A549 (cell line): ENCODE measurements at regions not wholly inside any gene's neighbourhood (a gene's known extent, or its start where the extent isn't known, plus 50 kb on each side); places are given as distances from the start of the nearest gene placed in this dataset.

Source experiments
- ATAC-seq, 2 experiments: fragments of 200-7000 bp in 1 of 2; fragments of >200 bp in 1 of 2; cut with Nextera tagmentation in 1 of 2; cut with Tn5 transposase in 1 of 2; 3 replicates each; pipeline versions ENCODE4 v1.8.0 to v1.9.1; 2018 to 2020; ENCODE audit warnings: mild to moderate bottlenecking in 1 of 2, moderate library complexity in 1 of 2
- CTCF ChIA-PET: fragments of 300-600 bp; sonication (Branson Sonifier 250); formaldehyde crosslinking; extraction: SDS; loops from one replicate; lab custom pipeline; 2021; ENCODE audit warnings: antibody characterized with exemption, inconsistent platforms; lab: Yijun Ruan, JAX
- POLR2A ChIA-PET: fragments of 350-600 bp; formaldehyde crosslinking; extraction: SDS; loops from one replicate; lab custom pipeline; 2021; ENCODE audit warnings: antibody characterized with exemption, inconsistent platforms; lab: Yijun Ruan, JAX
- DNase-seq, 2 experiments: peaks; one replicate each; pipeline versions ENCODE4 v3.0.0 to v3.0.0-alpha.2; 2011 to 2016; ENCODE audit warnings: low read depth in 1 of 2, low spot score in 1 of 2
- FAIRE-seq: peaks from 2 replicates; lab custom pipeline; 2011; peaks lifted over from hg19 to GRCh38; lab: Jason Lieb, UNC
- H3K27ac ChIP-seq, 2 experiments: fragments of >200 bp; sonication (Bioruptor Twin); formaldehyde crosslinking; 3 replicates each; pipeline ENCODE4 v1.5.1; 2016 to 2017
- H3K4me1 ChIP-seq: fragments of >200 bp; sonication (Bioruptor Twin); formaldehyde crosslinking; 3 replicates; pipeline ENCODE4 v1.6.1; 2016
- H3K4me2 ChIP-seq: fragments of >200 bp; sonication (Bioruptor Twin); formaldehyde crosslinking; 3 replicates; pipeline ENCODE4 v1.6.1; 2016
- H3K4me3 ChIP-seq: fragments of >200 bp; sonication (Bioruptor Twin); formaldehyde crosslinking; 3 replicates; pipeline ENCODE4 v1.5.1; 2016
- H3K9me3 ChIP-seq: fragments of >200 bp; sonication (Bioruptor Twin); formaldehyde crosslinking; 3 replicates; pipeline ENCODE4 v1.6.1; 2016
- BHLHE40 ChIP-seq: IDR thresholded peaks from 2 replicates; pipeline ENCODE4 v1.6.1; 2012; ENCODE audit warnings: low read depth, low read length, inconsistent platforms
- CBX2 ChIP-seq: fragments of 200-600 bp; sonication (generic); IDR thresholded peaks from 2 replicates; pipeline ENCODE4 v1.6.1; 2016; ENCODE audit warnings: low read depth, mild to moderate bottlenecking, borderline replicate concordance
- CBX8 ChIP-seq: fragments of 200-600 bp; sonication (generic); IDR thresholded peaks from 2 replicates; pipeline ENCODE4 v1.6.1; 2016
- CHD2 ChIP-seq: fragments of 150-350 bp; IDR thresholded peaks from 2 replicates; pipeline ENCODE4 v1.6.1; 2014; ENCODE audit warnings: low read length; ENCODE audit not compliant: partially characterized antibody
- EHMT2 ChIP-seq: fragments of 200-600 bp; sonication (generic); IDR thresholded peaks from 2 replicates; pipeline ENCODE4 v1.6.1; 2016; ENCODE audit warnings: antibody characterized with exemption, low read depth, mild to moderate bottlenecking, moderate library complexity
- EP300 ChIP-seq, 2 experiments: fragments of >200 bp; sonication (Bioruptor Twin); formaldehyde crosslinking; IDR thresholded peaks; 2 replicates in 1 of 2; 3 replicates in 1 of 2; pipeline ENCODE4 v1.6.1; 2016 to 2017
- ESRRA ChIP-seq: fragments of 150-350 bp; IDR thresholded peaks from 2 replicates; pipeline ENCODE4 v1.6.1; 2014; ENCODE audit warnings: mild to moderate bottlenecking, low read length, borderline replicate concordance
- FOSB ChIP-seq: fragments of 250-450 bp; sonication (Bioruptor Pico); IDR thresholded peaks from 2 replicates; pipeline ENCODE4 v1.5.0; 2020; ENCODE audit warnings: mild to moderate bottlenecking, moderate library complexity
- FOXS1 ChIP-seq: fragments of 250-450 bp; sonication (Bioruptor Pico); IDR thresholded peaks from 2 replicates; pipeline ENCODE4 v1.5.0; 2020; ENCODE audit warnings: mild to moderate bottlenecking, moderate library complexity
- GATA3 ChIP-seq: IDR thresholded peaks from 2 replicates; pipeline ENCODE4 v1.6.1; 2012; ENCODE audit warnings: borderline replicate concordance
- HDAC2 ChIP-seq: fragments of 200-600 bp; sonication (generic); IDR thresholded peaks from 2 replicates; pipeline ENCODE4 v1.6.1; 2016
- HEYL ChIP-seq: fragments of 250-450 bp; sonication (Bioruptor Pico); IDR thresholded peaks from 2 replicates; pipeline ENCODE4 v1.8.0; 2021; ENCODE audit warnings: mild to moderate bottlenecking, moderate library complexity
- HOXA7 ChIP-seq: fragments of 250-450 bp; sonication (Bioruptor Pico); IDR thresholded peaks from 2 replicates; pipeline ENCODE4 v1.5.0; 2020; ENCODE audit warnings: mild to moderate bottlenecking, moderate library complexity
- HOXB13 ChIP-seq: fragments of 250-450 bp; sonication (Bioruptor Pico); IDR thresholded peaks from 2 replicates; pipeline ENCODE4 v1.5.0; 2020; ENCODE audit warnings: low read depth, mild to moderate bottlenecking, moderate library complexity
- JUNB ChIP-seq: fragments of >200 bp; sonication (Bioruptor Twin); formaldehyde crosslinking; IDR thresholded peaks from 2 replicates; pipeline ENCODE4 v1.6.1; 2016
- KDM5A ChIP-seq: fragments of 200-600 bp; sonication (generic); IDR thresholded peaks from 2 replicates; pipeline ENCODE4 v1.6.1; 2016; ENCODE audit warnings: antibody characterized with exemption, mild to moderate bottlenecking
- MAFK ChIP-seq: fragments of 450-650 bp; IDR thresholded peaks from 2 replicates; pipeline ENCODE4 v1.6.1; 2014; ENCODE audit not compliant: partially characterized antibody
- MYC ChIP-seq: IDR thresholded peaks from 2 replicates; pipeline ENCODE4 v1.6.1; 2012; ENCODE audit warnings: mild to moderate bottlenecking, inconsistent platforms, low read length, improper control_type of control experiment, borderline replicate concordance
- NFE2L2 ChIP-seq: fragments of 150-350 bp; conservative IDR thresholded peaks from 2 replicates; pipeline ENCODE4 v1.6.1; 2014; ENCODE audit warnings: low read length
- NPAS2 ChIP-seq: fragments of 250-450 bp; sonication (Bioruptor Pico); IDR thresholded peaks from 2 replicates; pipeline ENCODE4 v1.8.0; 2022; ENCODE audit warnings: mild to moderate bottlenecking, moderate library complexity, borderline replicate concordance
- PHF8 ChIP-seq: fragments of 200-600 bp; sonication (generic); IDR thresholded peaks from 2 replicates; pipeline ENCODE4 v1.6.1; 2016; ENCODE audit warnings: low read depth, mild to moderate bottlenecking, antibody characterized with exemption, moderate library complexity, borderline replicate concordance
- RARB ChIP-seq: fragments of 250-450 bp; sonication (Bioruptor Pico); IDR thresholded peaks from 2 replicates; pipeline ENCODE4 v1.8.0; 2021; ENCODE audit warnings: mild to moderate bottlenecking, moderate library complexity
- RFX5 ChIP-seq: fragments of 450-650 bp; IDR thresholded peaks from 2 replicates; pipeline ENCODE4 v1.7.1; 2014; ENCODE audit warnings: antibody characterized with exemption, mild to moderate bottlenecking, moderate library complexity
- RNF2 ChIP-seq: fragments of 200-600 bp; sonication (generic); IDR thresholded peaks from 2 replicates; pipeline ENCODE4 v1.6.1; 2016; ENCODE audit warnings: low read depth, mild to moderate bottlenecking, antibody characterized with exemption, moderate library complexity, borderline replicate concordance
- SREBF2 ChIP-seq: fragments of 450-650 bp; IDR thresholded peaks from 2 replicates; pipeline ENCODE4 v1.6.1; 2014; ENCODE audit warnings: mild to moderate bottlenecking, moderate library complexity
- ZNF302 ChIP-seq: fragments of 250-450 bp; sonication (Bioruptor Pico); IDR thresholded peaks from 2 replicates; pipeline ENCODE4 v1.9.0; 2021; ENCODE audit warnings: inconsistent platforms, mild to moderate bottlenecking, moderate library complexity
- WGBS: methylation state at CpG from one replicate; pipeline ENCODE4 v1.1.6; 2017; ENCODE audit errors: missing lambda C conversion rate; 5-methylcytosine and 5-hydroxymethylcytosine counted together
- TF ChIP-seq, protein P1 (sequence below): fragments of 450-650 bp; IDR thresholded peaks from 2 replicates; pipeline ENCODE4 v1.6.1; 2014; ENCODE audit warnings: antibody characterized with exemption
- TF ChIP-seq, protein P2 (sequence below): fragments of >200 bp; sonication (Bioruptor Twin); formaldehyde crosslinking; IDR thresholded peaks from 3 replicates; pipeline ENCODE4 v1.5.1; 2016
- TF ChIP-seq, protein P3 (sequence below): IDR thresholded peaks from 2 replicates; pipeline ENCODE4 v1.6.1; 2012
- TF ChIP-seq, protein P4 (sequence below): fragments of 200-600 bp; sonication (generic); IDR thresholded peaks from 2 replicates; pipeline ENCODE4 v1.6.1; 2016; ENCODE audit warnings: antibody characterized with exemption, mild to moderate bottlenecking, moderate library complexity
- TF ChIP-seq, protein P5 (sequence below): fragments of 250-450 bp; sonication (Bioruptor Pico); IDR thresholded peaks from 2 replicates; pipeline ENCODE4 v1.5.0; 2021; ENCODE audit warnings: mild to moderate bottlenecking, moderate library complexity, borderline replicate concordance
- TF ChIP-seq, protein P6 (sequence below): fragments of >200 bp; sonication (Bioruptor Twin); formaldehyde crosslinking; IDR thresholded peaks from 3 replicates; pipeline ENCODE4 v1.6.1; 2016

DNA sequence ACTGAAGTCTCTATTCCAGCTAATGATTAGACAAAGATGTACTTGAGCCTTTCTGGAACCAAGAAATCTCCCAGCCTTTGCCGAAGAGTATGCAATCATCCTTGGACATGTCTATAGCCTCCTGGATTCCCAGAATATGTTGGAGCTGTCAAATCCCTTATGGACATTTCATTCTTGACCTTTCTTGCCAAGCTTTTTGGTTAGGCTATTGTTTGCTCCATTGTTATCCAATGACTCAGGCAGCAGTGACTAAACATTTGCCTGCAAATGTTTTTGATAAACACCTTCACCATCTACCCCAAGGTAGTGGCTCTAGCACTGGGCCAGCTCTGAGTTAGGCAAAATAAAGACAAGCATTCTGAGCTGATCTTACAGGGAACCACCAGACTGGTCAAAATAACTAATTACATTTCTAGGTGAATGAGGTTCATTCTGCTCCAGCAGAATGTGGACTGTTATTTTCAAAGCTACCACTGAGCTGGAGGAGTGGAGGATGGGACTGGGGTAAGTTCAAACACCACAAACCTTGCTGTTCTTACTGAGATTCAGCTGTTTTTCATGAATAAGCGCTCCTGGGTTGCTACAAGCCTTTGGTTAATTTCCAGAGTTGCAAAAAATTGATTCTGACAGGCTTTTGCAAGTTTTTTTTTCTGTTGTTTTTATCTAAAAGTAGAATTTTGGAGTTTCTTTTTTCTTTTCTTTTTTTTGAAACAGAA is 81.0 kb downstream of the TMEM270 start:
- ATAC-seq (peak; percentile 96 to 97), FAIRE-seq (peak; percentile 39), DNase-seq (peak; percentile 65 to 77)
- peaks cover 34% of the 10 kb centered on the region for H3K9me3 ChIP-seq
- ChIA-PET CTCF (interaction anchor here (1.3 to 1.4 kb wide), 2 partner anchors 11 to 84 kb away, joined by 3 to 4 read pairs; no protein-coding TSS in a partner anchor), POLR2A (interaction anchor here (0.6 kb wide), 1 partner anchor 158 kb away, joined by 3 read pairs; no protein-coding TSS in a partner anchor)
- H3K4me2 ChIP-seq = peak overlapping the region; percentile 50
- H3K4me3 ChIP-seq = no peak overlapping the region
- peak overlapping the region; percentile 55 to 73; a peak in 5 of 6 replicates for H3K27ac ChIP-seq
- H3K4me1 ChIP-seq = peaks cover 22% of the 10 kb centered on the region
- 13% methylated on average over 2 of the region's 2 CpGs for WGBS
- TF ChIP-seq ESRRA = no peak
- no peak for TF ChIP-seq RARB (CRISPR knock-in tag)
- no peak for TF ChIP-seq HOXA7 (CRISPR knock-in tag)
- no peak for TF ChIP-seq SREBF2
- TF ChIP-seq, protein P1, sequence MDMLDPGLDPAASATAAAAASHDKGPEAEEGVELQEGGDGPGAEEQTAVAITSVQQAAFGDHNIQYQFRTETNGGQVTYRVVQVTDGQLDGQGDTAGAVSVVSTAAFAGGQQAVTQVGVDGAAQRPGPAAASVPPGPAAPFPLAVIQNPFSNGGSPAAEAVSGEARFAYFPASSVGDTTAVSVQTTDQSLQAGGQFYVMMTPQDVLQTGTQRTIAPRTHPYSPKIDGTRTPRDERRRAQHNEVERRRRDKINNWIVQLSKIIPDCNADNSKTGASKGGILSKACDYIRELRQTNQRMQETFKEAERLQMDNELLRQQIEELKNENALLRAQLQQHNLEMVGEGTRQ = no peak
- TF ChIP-seq JUNB = peak; percentile 65; the same call in 1 of the 2 replicates
- no peak for TF ChIP-seq MYC
- no peak for TF ChIP-seq HEYL (CRISPR knock-in tag)
- no peak for TF ChIP-seq PHF8
- TF ChIP-seq, protein P2, sequence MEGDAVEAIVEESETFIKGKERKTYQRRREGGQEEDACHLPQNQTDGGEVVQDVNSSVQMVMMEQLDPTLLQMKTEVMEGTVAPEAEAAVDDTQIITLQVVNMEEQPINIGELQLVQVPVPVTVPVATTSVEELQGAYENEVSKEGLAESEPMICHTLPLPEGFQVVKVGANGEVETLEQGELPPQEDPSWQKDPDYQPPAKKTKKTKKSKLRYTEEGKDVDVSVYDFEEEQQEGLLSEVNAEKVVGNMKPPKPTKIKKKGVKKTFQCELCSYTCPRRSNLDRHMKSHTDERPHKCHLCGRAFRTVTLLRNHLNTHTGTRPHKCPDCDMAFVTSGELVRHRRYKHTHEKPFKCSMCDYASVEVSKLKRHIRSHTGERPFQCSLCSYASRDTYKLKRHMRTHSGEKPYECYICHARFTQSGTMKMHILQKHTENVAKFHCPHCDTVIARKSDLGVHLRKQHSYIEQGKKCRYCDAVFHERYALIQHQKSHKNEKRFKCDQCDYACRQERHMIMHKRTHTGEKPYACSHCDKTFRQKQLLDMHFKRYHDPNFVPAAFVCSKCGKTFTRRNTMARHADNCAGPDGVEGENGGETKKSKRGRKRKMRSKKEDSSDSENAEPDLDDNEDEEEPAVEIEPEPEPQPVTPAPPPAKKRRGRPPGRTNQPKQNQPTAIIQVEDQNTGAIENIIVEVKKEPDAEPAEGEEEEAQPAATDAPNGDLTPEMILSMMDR = no peak
- peak; percentile 58; the same call in 1 of the 2 replicates for TF ChIP-seq GATA3
- TF ChIP-seq CBX8 = no peak
- TF ChIP-seq EHMT2 = no peak
- no peak for TF ChIP-seq CHD2
- TF ChIP-seq ZNF302 = no peak
- TF ChIP-seq HOXB13 (CRISPR knock-in tag) = no peak
- no peak for TF ChIP-seq FOSB (CRISPR knock-in tag)
- TF ChIP-seq, protein P3, sequence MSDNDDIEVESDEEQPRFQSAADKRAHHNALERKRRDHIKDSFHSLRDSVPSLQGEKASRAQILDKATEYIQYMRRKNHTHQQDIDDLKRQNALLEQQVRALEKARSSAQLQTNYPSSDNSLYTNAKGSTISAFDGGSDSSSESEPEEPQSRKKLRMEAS = 0 out of 2 replicates have a peak, but pooled peaks have one; percentile 19
- no peak for TF ChIP-seq NFE2L2
- TF ChIP-seq, protein P4, sequence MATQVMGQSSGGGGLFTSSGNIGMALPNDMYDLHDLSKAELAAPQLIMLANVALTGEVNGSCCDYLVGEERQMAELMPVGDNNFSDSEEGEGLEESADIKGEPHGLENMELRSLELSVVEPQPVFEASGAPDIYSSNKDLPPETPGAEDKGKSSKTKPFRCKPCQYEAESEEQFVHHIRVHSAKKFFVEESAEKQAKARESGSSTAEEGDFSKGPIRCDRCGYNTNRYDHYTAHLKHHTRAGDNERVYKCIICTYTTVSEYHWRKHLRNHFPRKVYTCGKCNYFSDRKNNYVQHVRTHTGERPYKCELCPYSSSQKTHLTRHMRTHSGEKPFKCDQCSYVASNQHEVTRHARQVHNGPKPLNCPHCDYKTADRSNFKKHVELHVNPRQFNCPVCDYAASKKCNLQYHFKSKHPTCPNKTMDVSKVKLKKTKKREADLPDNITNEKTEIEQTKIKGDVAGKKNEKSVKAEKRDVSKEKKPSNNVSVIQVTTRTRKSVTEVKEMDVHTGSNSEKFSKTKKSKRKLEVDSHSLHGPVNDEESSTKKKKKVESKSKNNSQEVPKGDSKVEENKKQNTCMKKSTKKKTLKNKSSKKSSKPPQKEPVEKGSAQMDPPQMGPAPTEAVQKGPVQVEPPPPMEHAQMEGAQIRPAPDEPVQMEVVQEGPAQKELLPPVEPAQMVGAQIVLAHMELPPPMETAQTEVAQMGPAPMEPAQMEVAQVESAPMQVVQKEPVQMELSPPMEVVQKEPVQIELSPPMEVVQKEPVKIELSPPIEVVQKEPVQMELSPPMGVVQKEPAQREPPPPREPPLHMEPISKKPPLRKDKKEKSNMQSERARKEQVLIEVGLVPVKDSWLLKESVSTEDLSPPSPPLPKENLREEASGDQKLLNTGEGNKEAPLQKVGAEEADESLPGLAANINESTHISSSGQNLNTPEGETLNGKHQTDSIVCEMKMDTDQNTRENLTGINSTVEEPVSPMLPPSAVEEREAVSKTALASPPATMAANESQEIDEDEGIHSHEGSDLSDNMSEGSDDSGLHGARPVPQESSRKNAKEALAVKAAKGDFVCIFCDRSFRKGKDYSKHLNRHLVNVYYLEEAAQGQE = no peak
- no peak for TF ChIP-seq EP300 (IDR thresholded peaks at IDR 0.05)
- peak; percentile 22; the same call in 1 of the 2 replicates for TF ChIP-seq FOXS1
- TF ChIP-seq HDAC2 = no peak
- TF ChIP-seq, protein P5, sequence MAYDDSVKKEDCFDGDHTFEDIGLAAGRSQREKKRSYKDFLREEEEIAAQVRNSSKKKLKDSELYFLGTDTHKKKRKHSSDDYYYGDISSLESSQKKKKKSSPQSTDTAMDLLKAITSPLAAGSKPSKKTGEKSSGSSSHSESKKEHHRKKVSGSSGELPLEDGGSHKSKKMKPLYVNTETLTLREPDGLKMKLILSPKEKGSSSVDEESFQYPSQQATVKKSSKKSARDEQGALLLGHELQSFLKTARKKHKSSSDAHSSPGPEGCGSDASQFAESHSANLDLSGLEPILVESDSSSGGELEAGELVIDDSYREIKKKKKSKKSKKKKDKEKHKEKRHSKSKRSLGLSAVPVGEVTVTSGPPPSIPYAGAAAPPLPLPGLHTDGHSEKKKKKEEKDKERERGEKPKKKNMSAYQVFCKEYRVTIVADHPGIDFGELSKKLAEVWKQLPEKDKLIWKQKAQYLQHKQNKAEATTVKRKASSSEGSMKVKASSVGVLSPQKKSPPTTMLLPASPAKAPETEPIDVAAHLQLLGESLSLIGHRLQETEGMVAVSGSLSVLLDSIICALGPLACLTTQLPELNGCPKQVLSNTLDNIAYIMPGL = no peak
- TF ChIP-seq CBX2 = no peak
- no peak for TF ChIP-seq NPAS2 (CRISPR knock-in tag)
- no peak for TF ChIP-seq RNF2
- TF ChIP-seq MAFK = no peak
- TF ChIP-seq, protein P6, sequence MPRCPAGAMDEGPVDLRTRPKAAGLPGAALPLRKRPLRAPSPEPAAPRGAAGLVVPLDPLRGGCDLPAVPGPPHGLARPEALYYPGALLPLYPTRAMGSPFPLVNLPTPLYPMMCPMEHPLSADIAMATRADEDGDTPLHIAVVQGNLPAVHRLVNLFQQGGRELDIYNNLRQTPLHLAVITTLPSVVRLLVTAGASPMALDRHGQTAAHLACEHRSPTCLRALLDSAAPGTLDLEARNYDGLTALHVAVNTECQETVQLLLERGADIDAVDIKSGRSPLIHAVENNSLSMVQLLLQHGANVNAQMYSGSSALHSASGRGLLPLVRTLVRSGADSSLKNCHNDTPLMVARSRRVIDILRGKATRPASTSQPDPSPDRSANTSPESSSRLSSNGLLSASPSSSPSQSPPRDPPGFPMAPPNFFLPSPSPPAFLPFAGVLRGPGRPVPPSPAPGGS = no peak
- no peak for TF ChIP-seq KDM5A
- TF ChIP-seq BHLHE40 = no peak
- TF ChIP-seq RFX5 = no peak
